HEK293 (cell line): ENCODE measurements at regions not wholly inside any gene's neighbourhood (a gene's known extent, or its start where the extent isn't known, plus 50 kb on each side); places are given as distances from the start of the nearest gene placed in this dataset.

Experiments used
- CTCF ChIA-PET: fragments of 350-600 bp; formaldehyde crosslinking; extraction: SDS; loops from one replicate; lab custom pipeline; 2021; ENCODE audit warnings: antibody characterized with exemption; lab: Yijun Ruan, JAX
- POLR2A ChIA-PET: fragments of 300-600 bp; formaldehyde crosslinking; extraction: SDS; loops from one replicate; lab custom pipeline; 2020; ENCODE audit warnings: antibody characterized with exemption, inconsistent platforms; lab: Yijun Ruan, JAX
- H3K27ac ChIP-seq: fragments of 200-500 bp; sonication (Bioruptor generic); 2 replicates; pipeline ENCODE4 v1.5.1; 2014; ENCODE audit warnings: low read depth, low read length, control low read depth, inconsistent platforms; ENCODE audit errors: extremely low read depth
- H3K36me3 ChIP-seq, 2 experiments: fragments of 200-500 bp in 1 of 2; sonication (Bioruptor generic) in 1 of 2; 1 replicate in 1 of 2; 2 replicates in 1 of 2; pipeline ENCODE4 v1.5.1; 2014 to 2017; ENCODE audit warnings: inconsistent platforms in 2 of 2, low read length in 2 of 2; ENCODE audit not compliant: control insufficient read depth in 2 of 2, insufficient read depth in 1 of 2
- H3K4me1 ChIP-seq: fragments of 200-500 bp; sonication (Bioruptor generic); 2 replicates; pipeline ENCODE4 v1.5.1; 2014; ENCODE audit warnings: mild to moderate bottlenecking, low read length, inconsistent platforms; ENCODE audit not compliant: control insufficient read depth, insufficient read depth
- H3K4me3 ChIP-seq: 2 replicates; pipeline ENCODE4 v1.5.1; 2011; ENCODE audit warnings: low read depth, mild to moderate bottlenecking, control low read depth, low read length, moderate library complexity
- H3K9me3 ChIP-seq: fragments of 200-500 bp; sonication (Bioruptor generic); 2 replicates; pipeline ENCODE4 v1.5.1; 2014; ENCODE audit warnings: low read depth, low read length, inconsistent platforms; ENCODE audit not compliant: control insufficient read depth, insufficient read depth
- BCL6B ChIP-seq: fragments of 450-650 bp; formaldehyde crosslinking; IDR thresholded peaks from 2 replicates; pipeline ENCODE4 v1.5.1; 2017; ENCODE audit warnings: missing biosample characterization, missing genetic modification characterization
- GLI4 ChIP-seq: fragments of 450-650 bp; formaldehyde crosslinking; IDR thresholded peaks from 2 replicates; pipeline ENCODE4 v1.5.1; 2016; ENCODE audit warnings: missing biosample characterization, missing genetic modification characterization
- KLF1 ChIP-seq: fragments of 450-650 bp; formaldehyde crosslinking; IDR thresholded peaks from 2 replicates; pipeline ENCODE4 v1.5.1; 2016; ENCODE audit warnings: missing biosample characterization, missing genetic modification characterization
- RBAK ChIP-seq: fragments of 450-650 bp; formaldehyde crosslinking; IDR thresholded peaks from 2 replicates; pipeline ENCODE4 v1.5.1; 2016; ENCODE audit warnings: missing biosample characterization, missing genetic modification characterization
- REST ChIP-seq: fragments of 450-650 bp; formaldehyde crosslinking; IDR thresholded peaks from 2 replicates; pipeline ENCODE4 v1.5.1; 2016; ENCODE audit warnings: missing biosample characterization, missing genetic modification characterization
- SCRT1 ChIP-seq: fragments of 450-650 bp; formaldehyde crosslinking; IDR thresholded peaks from 2 replicates; pipeline ENCODE4 v1.5.1; 2016; ENCODE audit warnings: missing biosample characterization, missing genetic modification characterization, borderline replicate concordance
- ZBTB44 ChIP-seq: fragments of 450-650 bp; IDR thresholded peaks from 2 replicates; pipeline ENCODE4 v1.5.1; 2018; ENCODE audit warnings: missing biosample characterization, mild to moderate bottlenecking, missing genetic modification characterization
- ZBTB7A ChIP-seq: fragments of 450-650 bp; formaldehyde crosslinking; IDR thresholded peaks from 2 replicates; pipeline ENCODE4 v1.5.1; 2016; ENCODE audit warnings: low read depth, missing biosample characterization, missing genetic modification characterization
- ZFP69B ChIP-seq: fragments of 450-650 bp; formaldehyde crosslinking; IDR thresholded peaks from 2 replicates; pipeline ENCODE4 v1.5.1; 2016; ENCODE audit warnings: missing biosample characterization, missing genetic modification characterization
- ZNF121 ChIP-seq: fragments of 450-650 bp; formaldehyde crosslinking; IDR thresholded peaks from 2 replicates; pipeline ENCODE4 v1.5.1; 2016; ENCODE audit warnings: missing biosample characterization, missing genetic modification characterization
- ZNF23 ChIP-seq: fragments of 450-650 bp; formaldehyde crosslinking; IDR thresholded peaks from 2 replicates; pipeline ENCODE4 v1.5.1; 2016; ENCODE audit warnings: missing biosample characterization, missing genetic modification characterization, borderline replicate concordance
- ZNF280D ChIP-seq: fragments of 450-650 bp; formaldehyde crosslinking; IDR thresholded peaks from 2 replicates; pipeline ENCODE4 v1.5.1; 2016; ENCODE audit warnings: missing biosample characterization, missing genetic modification characterization
- ZNF335 ChIP-seq: fragments of 450-650 bp; formaldehyde crosslinking; conservative IDR thresholded peaks from 2 replicates; pipeline ENCODE4 v1.5.1; 2016; ENCODE audit warnings: missing biosample characterization, missing genetic modification characterization
- ZNF394 ChIP-seq: fragments of 450-650 bp; formaldehyde crosslinking; IDR thresholded peaks from 2 replicates; pipeline ENCODE4 v1.5.1; 2016; ENCODE audit warnings: missing biosample characterization, missing genetic modification characterization, mild to moderate bottlenecking, moderate library complexity, borderline replicate concordance
- ZNF398 ChIP-seq: fragments of 450-650 bp; formaldehyde crosslinking; IDR thresholded peaks from 2 replicates; pipeline ENCODE4 v1.5.1; 2017; ENCODE audit warnings: missing biosample characterization, missing genetic modification characterization
- ZNF423 ChIP-seq: fragments of 450-650 bp; formaldehyde crosslinking; IDR thresholded peaks from 2 replicates; pipeline ENCODE4 v1.5.1; 2016; ENCODE audit warnings: missing biosample characterization, missing genetic modification characterization
- ZNF521 ChIP-seq: fragments of 450-650 bp; formaldehyde crosslinking; IDR thresholded peaks from 2 replicates; pipeline ENCODE4 v1.5.1; 2017; ENCODE audit warnings: missing biosample characterization, mild to moderate bottlenecking, missing genetic modification characterization
- ZNF544 ChIP-seq: fragments of 450-650 bp; formaldehyde crosslinking; IDR thresholded peaks from 2 replicates; pipeline ENCODE4 v1.5.0; 2017; ENCODE audit warnings: missing biosample characterization, missing genetic modification characterization
- ZNF776 ChIP-seq: fragments of 450-650 bp; formaldehyde crosslinking; IDR thresholded peaks from 2 replicates; pipeline ENCODE4 v1.5.0; 2017; ENCODE audit warnings: missing biosample characterization, missing genetic modification characterization, borderline replicate concordance

- no peak for TF ChIP-seq ZFP69B (tag by site-specific recombination)
- TF ChIP-seq ZNF544: no peak
- TF ChIP-seq ZBTB44 (tag by site-specific recombination): no peak
- no peak for TF ChIP-seq ZNF521 (tag by site-specific recombination)
- TF ChIP-seq ZNF23 (tag by site-specific recombination): no peak
- TF ChIP-seq RBAK: no peak
- no peak for TF ChIP-seq ZNF280D (tag by site-specific recombination)
These were observed 189.4 kb downstream of the TENT4A start (continued) for GRCh38 chr5:6902597-6902996.

- CTCF ChIA-PET: no interaction called here
- H3K4me1 ChIP-seq: no peaks in the 10 kb centered on the region
- TF ChIP-seq ZNF394 (tag by site-specific recombination) (no peak), ZNF423 (no peak), REST (tag by site-specific recombination) (no peak), ZBTB7A (tag by site-specific recombination) (no peak), ZNF776 (tag by site-specific recombination) (no peak), ZNF398 (tag by site-specific recombination) (no peak), ZNF121 (tag by site-specific recombination) (no peak)
- TF ChIP-seq, all 188 proteins: peak for 0
- Histone ChIP-seq H3K36me3 (no peaks in the 10 kb centered on the region), H3K9me3 (no peaks in the 10 kb centered on the region), H3K4me3 (no peak overlapping the region), H3K27ac (no peak overlapping the region)
- POLR2A ChIA-PET: no interaction called here
These were observed 190.7 kb downstream of the TENT4A start for GRCh38 chr5:6903934-6904333.

- Histone ChIP-seq H3K9me3 (no peaks in the 10 kb centered on the region), H3K36me3 (no peaks in the 10 kb centered on the region), H3K27ac (no peak overlapping the region), H3K4me3 (no peak overlapping the region), H3K4me1 (no peaks in the 10 kb centered on the region)
- ChIA-PET POLR2A (no interaction called here), CTCF (no interaction called here)
- TF ChIP-seq ZBTB7A (tag by site-specific recombination) (no peak), GLI4 (tag by site-specific recombination) (no peak), KLF1 (tag by site-specific recombination) (no peak), SCRT1 (tag by site-specific recombination) (no peak), ZNF335 (tag by site-specific recombination) (no peak), BCL6B (tag by site-specific recombination) (no peak)
These were observed 191.6 kb downstream of the TENT4A start for GRCh38 chr5:6904860-6905259.
